Activated naive CD4-positive, alpha-beta T cell (primary cell): ENCODE measurements at regions not wholly inside any gene's neighbourhood (a gene's known extent, or its start where the extent isn't known, plus 50 kb on each side); places are given as distances from the start of the nearest gene placed in this dataset.
"Not testable (repeated sequence)": the region's sequence is repeated elsewhere in the genome, so short reads cannot be mapped to it uniquely, and the experiment has no call there.

Experiments used
- DNase-seq, 4 experiments: peaks; one replicate each; lab custom pipeline; 2025; lab: John Stamatoyannopoulos, UW

- not testable (repeated sequence) for DNase-seq
These were observed 171.4 kb upstream of the AGR3 start for GRCh38 chr7:17053164-17053563.

GRCh38 chr7:17054206-17054605 is 172.4 kb upstream of the AGR3 start:
- DNase-seq = no peak

- no peak for DNase-seq
These were observed 173.1 kb upstream of the AGR3 start for GRCh38 chr7:17054836-17055235.

- DNase-seq = no peak
These were observed 173.8 kb upstream of the AGR3 start for GRCh38 chr7:17055596-17055995.

GRCh38 chr7:17056491-17057142 is 174.8 kb upstream of the AGR3 start:
- DNase-seq = no peak

- no peak for DNase-seq
These were observed 175.3 kb upstream of the AGR3 start for GRCh38 chr7:17057143-17057509.

- no peak for DNase-seq
These were observed 176.8 kb upstream of the AGR3 start for GRCh38 chr7:17058568-17058967.

- no peak for DNase-seq
These were observed 178.3 kb upstream of the AGR3 start for GRCh38 chr7:17060051-17060450.

- DNase-seq = no peak
These were observed 179.7 kb upstream of the AGR3 start for GRCh38 chr7:17061443-17061842.

GRCh38 chr7:17062151-17063044 is 180.6 kb upstream of the AGR3 start:
- no peak for DNase-seq

- DNase-seq = no peak
These were observed 181.2 kb upstream of the AGR3 start for GRCh38 chr7:17063045-17063383.

GRCh38 chr7:17067691-17068090 is 185.9 kb upstream of the AGR3 start:
- no peak for DNase-seq

GRCh38 chr7:17069146-17069545 is 187.4 kb upstream of the AGR3 start:
- no peak for DNase-seq

- DNase-seq = no peak
These were observed 188.5 kb upstream of the AGR3 start for GRCh38 chr7:17070231-17070708.

GRCh38 chr7:17071866-17072265 is 190.1 kb upstream of the AGR3 start:
- no peak for DNase-seq

GRCh38 chr7:17075601-17076255 is 193.9 kb upstream of the AGR3 start:
- no peak for DNase-seq

GRCh38 chr7:17078298-17078697 is 196.5 kb upstream of the AGR3 start:
- DNase-seq = no peak

GRCh38 chr7:17083392-17084165 is 201.8 kb upstream of the AGR3 start:
- no peak for DNase-seq

- DNase-seq = no peak
These were observed 202.3 kb upstream of the AGR3 start for GRCh38 chr7:17084166-17084475.

GRCh38 chr7:17085186-17085585 is 203.4 kb upstream of the AGR3 start:
- DNase-seq = no peak

- no peak for DNase-seq
These were observed 204.6 kb upstream of the AGR3 start for GRCh38 chr7:17086403-17086802.

- DNase-seq = no peak
These were observed 207.7 kb upstream of the AHR start for GRCh38 chr7:17090751-17091150.
